Naive thymus-derived CD8-positive, alpha-beta T cell (primary cell): ENCODE measurements at regions not wholly inside any gene's neighbourhood (a gene's known extent, or its start where the extent isn't known, plus 50 kb on each side); places are given as distances from the start of the nearest gene placed in this dataset.
"Not testable (repeated sequence)": the region's sequence is repeated elsewhere in the genome, so short reads cannot be mapped to it uniquely, and the experiment has no call there.

Experiments
- ATAC-seq, 2 donors: fragments of 150-1000 bp; cut with Tn5 transposase in 1 of 2; sonication (Bioruptor Pico), chemical (Tn5 transposase) in 1 of 2; 1 replicate in 1 of 2; 2 replicates in 1 of 2; pipeline ENCODE4 v1.10.0; 2021; ENCODE audit warnings: mild to moderate bottlenecking in 2 of 2, moderate library complexity in 2 of 2
- POLR2A ChIA-PET: fragments of 350-600 bp; sonication (Branson Sonifier 250); formaldehyde crosslinking; loops from one replicate; lab custom pipeline; 2021; ENCODE audit warnings: antibody characterized with exemption; lab: Charles Lee
- DNase-seq, 10 donors: peaks; one replicate each; pipeline versions ENCODE4 v3.0.0 to v3.0.0-alpha.2; 2020 to 2022
- H3K27ac Mint-ChIP-seq, 10 donors: one replicate each; pipeline ENCODE4 v1.8.0; 2020 to 2022; ENCODE audit warnings: mild to moderate bottlenecking in 10 of 10, mixed read lengths in 10 of 10, moderate library complexity in 4 of 10, inconsistent platforms in 1 of 10
- H3K27me3 Mint-ChIP-seq, 5 donors: one replicate each; pipeline ENCODE4 v1.8.0; 2021 to 2022; ENCODE audit warnings: mixed read lengths in 5 of 5
- H3K36me3 Mint-ChIP-seq, 3 donors: one replicate each; pipeline ENCODE4 v1.8.0; 2020 to 2022; ENCODE audit warnings: mixed read lengths in 3 of 3, mild to moderate bottlenecking in 2 of 3, inconsistent platforms in 1 of 3
- H3K4me1 Mint-ChIP-seq, 4 donors: one replicate each; pipeline ENCODE4 v1.8.0; 2021 to 2022; ENCODE audit warnings: mixed read lengths in 4 of 4
- H3K4me3 Mint-ChIP-seq, 10 donors: one replicate each; pipeline ENCODE4 v1.8.0; 2020 to 2022; ENCODE audit warnings: mild to moderate bottlenecking in 10 of 10, mixed read lengths in 10 of 10, moderate library complexity in 6 of 10, inconsistent platforms in 1 of 10
- H3K9me3 Mint-ChIP-seq, 9 donors: one replicate each; pipeline ENCODE4 v1.8.0; 2020 to 2022; ENCODE audit warnings: mixed read lengths in 9 of 9, mild to moderate bottlenecking in 3 of 9, inconsistent platforms in 1 of 9, moderate library complexity in 1 of 9

DNA sequence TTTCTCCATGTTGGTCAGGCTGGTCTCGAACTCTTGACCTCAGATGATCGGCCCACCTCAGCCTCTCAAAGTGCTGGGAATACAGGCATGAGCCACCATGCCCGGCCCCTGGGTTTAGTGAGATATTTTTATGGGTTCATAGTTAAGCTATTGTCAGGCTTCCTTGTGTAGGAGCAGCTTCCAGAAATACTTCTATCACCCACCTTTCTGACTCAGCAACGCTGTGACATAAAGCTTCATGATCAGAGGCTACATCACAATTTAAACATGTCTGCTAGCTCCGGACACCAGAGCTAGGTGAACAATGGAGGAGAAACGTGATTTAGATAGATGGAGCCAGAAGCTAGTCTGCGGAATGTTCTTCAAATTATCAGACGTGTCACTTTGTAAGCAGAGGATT lies 295.8 kb upstream of the LYZL1 start:
- ATAC-seq (no peak), DNase-seq (no peak)
- Mint-ChIP-seq H3K36me3 (no peaks in the 10 kb centered on the region), H3K4me1 (no peaks in the 10 kb centered on the region), H3K9me3 (no peaks in the 10 kb centered on the region), H3K27me3 (peaks cover 2 to 20% (median 11%) of the 10 kb centered on the region in 5 donors), H3K4me3 (no peak overlapping the region), H3K27ac (no peak overlapping the region)
- POLR2A ChIA-PET = no interaction called here

DNA sequence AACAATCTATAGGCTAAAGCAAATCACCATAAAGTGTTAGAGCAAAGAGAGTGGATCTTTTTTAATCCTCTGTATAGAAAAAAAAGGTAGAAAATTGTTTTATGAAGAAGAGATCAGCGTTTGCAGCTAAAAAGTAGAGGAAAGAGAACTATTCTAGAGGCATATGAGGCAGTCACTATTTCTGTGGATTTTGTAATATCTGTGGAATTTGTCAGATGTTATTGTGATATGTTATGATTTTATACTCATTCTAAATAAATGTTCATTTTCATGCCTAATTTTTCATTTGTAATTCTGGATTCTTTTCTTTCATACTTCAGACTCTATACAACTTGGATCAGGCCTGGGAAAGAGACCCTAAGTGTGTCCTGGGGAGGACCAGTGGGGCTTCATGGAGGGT lies 295.0 kb upstream of the LYZL1 start:
- POLR2A ChIA-PET = no interaction called here
- ATAC-seq = no peak
- Mint-ChIP-seq H3K27ac (no peak overlapping the region), H3K9me3 (no peaks in the 10 kb centered on the region), H3K27me3 (peaks cover 2 to 12% (median 10%) of the 10 kb centered on the region in 5 donors), H3K4me3 (no peak overlapping the region), H3K36me3 (no peaks in the 10 kb centered on the region), H3K4me1 (no peaks in the 10 kb centered on the region)
- DNase-seq = no peak

DNA sequence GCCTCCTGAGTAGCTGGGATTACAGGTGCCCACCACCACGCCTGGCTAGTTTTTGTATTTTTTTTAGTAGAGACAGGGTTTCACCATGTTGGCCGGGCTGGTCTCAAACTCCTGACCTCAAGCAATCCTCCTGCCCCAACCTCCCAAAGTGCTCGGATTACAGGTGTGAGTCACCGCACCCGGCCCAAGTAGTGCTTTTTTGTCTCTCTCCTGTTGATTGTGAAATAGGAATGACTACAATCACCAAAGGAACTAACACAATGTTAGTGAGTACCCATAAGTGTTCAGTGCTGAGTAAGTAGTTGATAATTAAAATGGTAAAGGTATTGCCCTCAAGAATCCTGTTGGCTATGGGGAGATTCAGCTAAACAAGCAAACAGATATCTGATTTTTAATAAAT lies 294.1 kb upstream of the LYZL1 start:
- POLR2A ChIA-PET, H3K27me3 Mint-ChIP-seq, H3K4me1 Mint-ChIP-seq, ATAC-seq, H3K9me3 Mint-ChIP-seq, DNase-seq, H3K4me3 Mint-ChIP-seq, H3K36me3 Mint-ChIP-seq, H3K27ac Mint-ChIP-seq: not testable (repeated sequence)

DNA sequence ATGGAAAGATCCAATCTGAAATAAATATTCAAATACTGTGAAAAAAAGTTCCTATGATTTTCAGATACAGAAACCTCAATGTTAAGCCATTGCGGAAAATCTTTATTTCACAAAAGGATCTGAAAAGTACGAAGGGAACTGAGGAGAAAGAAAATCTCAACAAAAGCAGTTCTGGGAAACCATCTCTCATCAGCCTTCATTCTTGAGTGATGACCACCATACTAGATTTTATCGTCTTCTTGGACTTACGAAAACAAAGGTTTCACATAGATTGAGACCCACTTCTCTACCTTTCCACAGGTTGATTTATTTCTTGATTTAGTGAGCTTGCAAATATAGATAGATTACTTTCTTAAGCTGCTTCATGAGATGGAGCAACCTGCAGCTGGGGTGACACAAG lies 293.4 kb upstream of the LYZL1 start:
- no peaks in the 10 kb centered on the region for H3K36me3 Mint-ChIP-seq
- peaks cover 0 to 10% (median 2%) of the 10 kb centered on the region in 5 donors for H3K27me3 Mint-ChIP-seq
- no peaks in the 10 kb centered on the region for H3K4me1 Mint-ChIP-seq
- ATAC-seq (no peak), DNase-seq (no peak)
- H3K9me3 Mint-ChIP-seq = no peaks in the 10 kb centered on the region
- POLR2A ChIA-PET = no interaction called here
- H3K27ac Mint-ChIP-seq = no peak overlapping the region
- H3K4me3 Mint-ChIP-seq = no peak overlapping the region

DNA sequence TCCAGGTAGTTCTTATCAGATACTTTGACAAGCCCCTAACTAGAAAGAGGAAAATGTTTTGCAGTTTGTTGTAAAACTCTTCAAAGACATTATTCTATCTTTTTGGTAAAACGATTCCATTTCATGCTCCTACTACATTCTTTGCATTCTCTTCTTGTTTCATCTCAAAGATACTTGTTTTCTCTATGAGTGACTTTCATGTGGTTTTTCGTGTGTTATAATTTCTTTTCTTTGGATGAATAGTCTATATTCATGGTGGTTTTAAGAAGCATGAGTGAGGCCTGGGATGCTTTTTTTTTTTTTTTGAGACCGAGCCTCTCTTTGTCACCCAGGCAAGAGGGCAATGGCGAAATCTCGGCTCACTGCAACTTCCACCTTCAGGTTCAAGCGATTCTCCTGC lies 292.5 kb upstream of the LYZL1 start:
- no peak overlapping the region for H3K27ac Mint-ChIP-seq
- no peak overlapping the region for H3K4me3 Mint-ChIP-seq
- H3K36me3 Mint-ChIP-seq = no peaks in the 10 kb centered on the region
- H3K4me1 Mint-ChIP-seq = no peaks in the 10 kb centered on the region
- H3K9me3 Mint-ChIP-seq = no peaks in the 10 kb centered on the region
- no peak for ATAC-seq
- DNase-seq = no peak
- peaks cover 0 to 8% (median 2%) of the 10 kb centered on the region in 5 donors for H3K27me3 Mint-ChIP-seq
- POLR2A ChIA-PET = no interaction called here

DNA sequence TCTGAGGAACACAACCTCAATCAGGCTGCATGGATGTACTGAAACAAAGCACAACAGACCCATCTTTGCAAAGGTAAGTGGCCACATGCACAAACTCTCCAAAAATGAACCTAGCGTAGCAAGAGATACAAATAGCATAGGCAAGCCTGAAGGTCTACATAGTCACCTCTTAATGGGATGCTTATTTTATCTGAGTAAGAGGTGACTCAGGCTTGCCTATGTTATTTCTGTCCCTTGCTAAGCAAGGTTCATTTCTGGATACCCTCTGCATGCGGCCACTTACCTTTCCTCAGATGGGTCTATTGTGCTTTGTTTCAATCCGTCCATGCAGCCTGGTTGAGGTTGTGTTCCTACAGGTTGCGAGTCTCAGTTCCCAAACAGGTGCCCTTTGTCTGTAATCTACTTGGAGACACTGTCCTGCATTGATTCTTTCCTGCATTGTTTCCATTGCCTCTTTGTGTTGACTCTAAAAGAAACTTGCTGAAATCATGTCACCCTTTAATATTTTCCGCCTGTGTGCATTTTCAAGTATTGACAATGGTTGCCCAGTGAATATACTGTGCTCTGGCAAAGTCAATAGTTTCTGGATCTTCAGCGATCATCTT lies 291.8 kb upstream of the LYZL1 start:
- Mint-ChIP-seq H3K27me3 (peaks cover 0 to 8% (median 2%) of the 10 kb centered on the region in 5 donors), H3K4me3 (no peak overlapping the region), H3K4me1 (no peaks in the 10 kb centered on the region), H3K9me3 (no peaks in the 10 kb centered on the region), H3K36me3 (no peaks in the 10 kb centered on the region), H3K27ac (no peak overlapping the region)
- POLR2A ChIA-PET = no interaction called here
- no peak for DNase-seq
- ATAC-seq = no peak

DNA sequence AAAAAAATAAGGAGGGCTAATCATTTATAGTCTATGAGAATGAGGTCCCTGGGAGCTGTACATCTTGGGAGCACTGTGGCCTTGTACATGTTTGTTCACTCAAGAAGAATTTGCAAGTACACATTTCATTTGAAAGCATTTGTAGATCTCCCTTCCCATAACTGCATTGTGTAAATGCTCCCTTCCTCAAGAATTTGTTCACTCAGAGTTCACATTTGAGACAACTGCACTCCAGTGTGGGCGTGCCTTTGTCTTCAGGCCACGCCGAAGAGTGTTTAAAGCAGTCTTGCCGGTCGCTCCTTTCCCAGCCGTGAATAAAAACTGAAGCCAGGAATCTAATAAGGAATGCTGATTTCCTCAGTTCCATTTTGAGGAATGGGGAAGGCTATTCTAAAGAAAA lies 291.1 kb upstream of the LYZL1 start:
- POLR2A ChIA-PET = no interaction called here
- ATAC-seq (no peak), DNase-seq (no peak)
- Mint-ChIP-seq H3K27me3 (peaks cover 0 to 8% (median 1%) of the 10 kb centered on the region in 5 donors), H3K27ac (no peak overlapping the region), H3K4me3 (no peak overlapping the region), H3K4me1 (no peaks in the 10 kb centered on the region), H3K36me3 (no peaks in the 10 kb centered on the region), H3K9me3 (no peaks in the 10 kb centered on the region)

DNA sequence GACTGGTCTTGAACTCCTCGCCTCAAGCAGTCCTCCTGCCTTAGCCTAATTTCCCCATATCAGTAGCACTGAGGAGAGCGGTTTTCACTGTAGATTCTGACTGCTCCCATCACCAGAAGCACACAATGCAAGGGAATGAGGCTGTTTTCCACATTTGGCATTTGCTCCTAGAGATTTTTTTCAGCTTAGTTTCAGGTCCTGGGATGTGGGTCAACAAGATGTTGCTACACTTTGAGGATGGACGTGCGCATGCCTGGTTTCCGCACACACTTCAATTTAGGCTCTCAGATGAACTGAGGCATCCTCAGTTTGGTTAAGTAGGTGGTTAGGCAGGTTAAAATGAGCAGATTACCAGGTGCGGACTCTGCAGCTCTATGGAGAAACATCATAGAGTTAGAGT lies 287.1 kb upstream of the LYZL1 start:
- Mint-ChIP-seq H3K9me3 (peaks cover 0 to under 1% (median 0%) of the 10 kb centered on the region in 9 donors), H3K27ac (no peak overlapping the region), H3K36me3 (no peaks in the 10 kb centered on the region), H3K4me3 (no peak overlapping the region), H3K4me1 (no peaks in the 10 kb centered on the region), H3K27me3 (peaks cover 0 to 6% (median 2%) of the 10 kb centered on the region in 5 donors)
- POLR2A ChIA-PET = no interaction called here
- DNase-seq = no peak
- ATAC-seq = no peak

DNA sequence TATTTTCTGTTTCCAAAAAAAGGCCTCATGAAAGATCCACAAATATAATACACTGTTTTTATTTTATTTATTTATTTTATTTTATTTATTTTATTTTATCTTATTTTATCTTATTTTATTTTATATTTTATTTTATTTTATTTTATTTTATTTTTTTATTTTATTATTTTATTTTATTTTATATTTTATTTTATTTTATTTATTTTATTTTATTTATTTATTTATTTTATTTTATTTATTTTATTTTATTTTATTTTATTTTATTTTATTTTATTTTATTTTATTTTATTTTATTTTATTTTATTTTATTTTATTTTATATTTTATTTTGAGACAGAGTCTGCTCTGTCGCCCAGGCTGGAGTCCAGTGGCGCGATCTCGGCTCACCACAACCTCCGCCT lies 285.9 kb upstream of the LYZL1 start:
- H3K4me3 Mint-ChIP-seq, POLR2A ChIA-PET, DNase-seq, H3K9me3 Mint-ChIP-seq, ATAC-seq, H3K4me1 Mint-ChIP-seq, H3K27ac Mint-ChIP-seq, H3K27me3 Mint-ChIP-seq, H3K36me3 Mint-ChIP-seq: not testable (repeated sequence)

DNA sequence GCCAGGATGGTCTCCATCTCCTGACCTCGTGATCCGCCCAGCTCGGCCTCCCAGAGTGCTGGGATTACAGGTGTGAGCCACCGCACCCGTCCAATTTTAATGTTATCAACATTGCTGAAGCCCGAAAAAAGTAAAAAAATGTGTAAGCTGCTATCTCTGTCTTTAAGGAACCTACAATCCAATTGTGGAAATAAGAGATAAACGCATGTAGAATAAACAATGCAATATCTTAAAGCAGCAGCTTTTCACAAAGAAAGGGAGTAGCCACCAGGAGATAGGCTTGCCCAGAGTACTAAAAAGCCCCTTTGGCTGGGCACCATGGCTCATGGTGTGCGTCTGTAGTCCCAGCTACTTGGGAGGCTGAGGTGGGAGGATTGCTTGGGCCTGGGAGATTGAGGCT lies 282.9 kb upstream of the LYZL1 start:
- DNase-seq = no peak
- no peaks in the 10 kb centered on the region for H3K4me1 Mint-ChIP-seq

DNA sequence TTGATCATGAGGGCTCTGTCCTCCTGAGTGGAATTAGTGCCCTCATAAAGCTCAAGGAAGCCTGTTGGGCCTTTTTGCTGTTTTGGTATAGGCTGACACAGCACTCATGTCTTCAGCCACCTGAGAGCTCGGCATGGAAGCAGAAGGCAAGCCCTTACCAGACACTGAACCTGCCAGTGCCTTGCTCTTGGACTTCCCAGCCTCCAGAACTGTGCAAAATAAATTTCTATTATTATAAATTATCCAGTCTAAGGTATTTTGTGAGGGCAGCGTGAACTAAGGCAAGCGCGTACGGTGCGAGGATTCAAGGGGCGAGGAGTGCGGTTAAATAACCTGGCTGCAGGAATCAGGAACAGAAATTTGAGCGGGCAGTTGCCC lies 281.5 kb upstream of the LYZL1 start:
- Mint-ChIP-seq H3K4me1 (no peaks in the 10 kb centered on the region), H3K27ac (no peak overlapping the region), H3K9me3 (peaks cover 0 to 6% (median 0%) of the 10 kb centered on the region in 9 donors), H3K27me3 (peaks cover 0 to 16% (median 2%) of the 10 kb centered on the region in 5 donors), H3K36me3 (no peaks in the 10 kb centered on the region), H3K4me3 (no peak overlapping the region)
- ATAC-seq = no peak
- DNase-seq = no peak
- POLR2A ChIA-PET = no interaction called here

More for the DNA sequence above, 282.9 kb upstream of the LYZL1 start:
- peaks cover 0 to 16% (median 2%) of the 10 kb centered on the region in 5 donors for H3K27me3 Mint-ChIP-seq
- H3K4me3 Mint-ChIP-seq = no peak overlapping the region
- ATAC-seq = no peak
- no peaks in the 10 kb centered on the region for H3K36me3 Mint-ChIP-seq
- H3K27ac Mint-ChIP-seq = no peak overlapping the region
- POLR2A ChIA-PET = no interaction called here
- peaks cover 0 to 6% (median 0%) of the 10 kb centered on the region in 9 donors for H3K9me3 Mint-ChIP-seq

DNA sequence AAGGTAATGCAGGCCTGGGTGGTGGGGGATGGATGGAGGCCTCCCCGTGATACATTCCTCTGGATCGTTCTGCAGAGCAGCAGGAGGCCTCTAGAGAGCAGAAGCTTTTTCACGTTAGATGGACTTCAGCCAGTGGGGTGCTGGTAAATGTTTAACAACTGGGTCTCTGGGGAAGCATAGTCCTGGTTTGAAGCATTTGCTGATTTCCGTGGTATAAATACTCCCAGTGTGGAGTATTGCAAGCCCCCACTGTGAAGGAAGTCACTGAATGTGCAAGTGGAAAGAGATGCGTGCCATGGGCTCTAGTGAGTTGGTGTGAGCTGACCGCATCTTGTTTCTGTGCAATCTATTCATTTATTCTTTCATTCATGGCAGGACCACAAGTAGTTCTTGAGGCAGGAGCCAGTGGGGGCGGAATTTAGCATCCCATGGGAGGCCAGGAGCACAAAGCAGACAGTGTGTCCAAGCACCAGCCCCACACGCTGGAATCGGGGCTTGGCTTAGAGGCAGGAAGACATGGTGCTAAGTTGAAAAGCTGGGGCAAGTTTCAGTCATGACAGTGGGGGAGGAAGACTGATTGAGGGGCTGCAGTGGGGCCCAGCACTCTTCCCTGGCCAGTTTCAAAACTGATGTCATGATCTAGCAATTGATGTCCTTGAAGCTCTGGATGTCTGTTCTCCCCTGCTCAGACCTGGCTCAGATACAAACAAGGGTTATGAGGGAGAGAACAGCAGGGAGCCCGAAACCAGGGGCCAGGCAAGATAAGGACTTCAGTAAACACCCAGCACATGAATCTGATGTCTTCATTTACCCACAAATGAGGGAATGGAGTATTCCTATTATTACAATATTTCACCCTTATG lies 280.9 kb upstream of the LYZL1 start:
- Mint-ChIP-seq H3K9me3 (peaks cover 0 to 6% (median 0%) of the 10 kb centered on the region in 9 donors), H3K27me3 (peaks cover 0 to 16% (median 2%) of the 10 kb centered on the region in 5 donors)
- POLR2A ChIA-PET = no interaction called here

DNA sequence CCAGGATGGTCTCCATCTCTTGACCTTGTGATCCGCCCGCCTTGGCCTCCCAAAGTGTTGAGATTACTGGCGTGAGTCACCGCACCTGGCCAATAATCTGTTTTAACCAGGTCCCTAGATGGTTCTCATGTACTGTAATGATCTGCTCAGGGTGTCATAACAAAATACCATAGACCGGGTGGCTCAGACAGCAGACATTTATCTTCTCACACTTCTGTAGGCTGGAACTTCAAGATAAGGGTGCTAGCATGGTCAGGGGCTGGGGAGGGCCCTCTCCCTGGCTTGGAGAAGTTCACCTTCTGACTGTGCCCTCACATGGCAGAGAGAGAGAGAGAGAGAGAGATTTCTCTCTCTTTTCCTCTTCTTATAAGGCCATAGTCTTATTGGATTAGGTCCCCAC lies 279.4 kb upstream of the LYZL1 start:
- no peaks in the 10 kb centered on the region for H3K4me1 Mint-ChIP-seq
- no peak overlapping the region for H3K4me3 Mint-ChIP-seq
- H3K9me3 Mint-ChIP-seq = peaks cover 0 to 6% (median 0%) of the 10 kb centered on the region in 9 donors
- no peak overlapping the region for H3K27ac Mint-ChIP-seq
- ATAC-seq = no peak
- peaks cover 0 to 17% (median 2%) of the 10 kb centered on the region in 5 donors for H3K27me3 Mint-ChIP-seq
- DNase-seq = no peak
- POLR2A ChIA-PET = interaction anchor here (0.6 kb wide), 1 partner anchor 78 kb away, joined by 3 read pairs; no protein-coding TSS in a partner anchor
- no peaks in the 10 kb centered on the region for H3K36me3 Mint-ChIP-seq

More for the DNA sequence above, 280.9 kb upstream of the LYZL1 start:
- no peaks in the 10 kb centered on the region for H3K36me3 Mint-ChIP-seq
- no peak overlapping the region for H3K27ac Mint-ChIP-seq
- H3K4me3 Mint-ChIP-seq = no peak overlapping the region
- no peaks in the 10 kb centered on the region for H3K4me1 Mint-ChIP-seq
- no peak for DNase-seq
- no peak for ATAC-seq
